ENCODE measurements at regions not wholly inside any gene's neighbourhood (a gene's known extent, or its start where the extent isn't known, plus 50 kb on each side); places are given as distances from the start of the nearest gene placed in this dataset.

- TF ChIP-seq CTCF (IDR thresholded peaks at IDR 0.05) (no peak), POLR2A (IDR thresholded peaks at IDR 0.05) (no peak)
Observed at GRCh38 chr6:849075-849506, 156.2 kb upstream of the EXOC2 start.
